Epithelial cell of esophagus (primary cell): ENCODE measurements at regions not wholly inside any gene's neighbourhood (a gene's known extent, or its start where the extent isn't known, plus 50 kb on each side); places are given as distances from the start of the nearest gene placed in this dataset.
"Not testable (repeated sequence)": the region's sequence is repeated elsewhere in the genome, so short reads cannot be mapped to it uniquely, and the experiment has no call there.

Source experiments
- DNase-seq: peaks from one replicate; pipeline ENCODE4 v3.0.0; 2010; ENCODE audit warnings: low read depth
- H3K4me3 ChIP-seq: 2 replicates; pipeline ENCODE4 v1.5.1; 2011; ENCODE audit warnings: mild to moderate bottlenecking, low read length, control low read depth
- CTCF ChIP-seq: IDR thresholded peaks from 2 replicates; pipeline ENCODE4 v1.5.1; 2011; ENCODE audit warnings: low read depth, mild to moderate bottlenecking, low read length, control low read depth, inconsistent platforms; ENCODE audit not compliant: insufficient read depth; ENCODE audit errors: missing control alignments

- TF ChIP-seq CTCF = no peak
- no peak overlapping the region for H3K4me3 ChIP-seq
- DNase-seq = no peak
Measured at GRCh38 chr18:38502539-38502938, 936.9 kb upstream of the CELF4 start.

GRCh38 chr18:38497266-38497665, 931.7 kb upstream of the CELF4 start:
- no peak for TF ChIP-seq CTCF
- no peak overlapping the region for H3K4me3 ChIP-seq
- peak; percentile 27 for DNase-seq

- no peak for TF ChIP-seq CTCF
- no peak for DNase-seq
- H3K4me3 ChIP-seq = no peak overlapping the region
Measured at GRCh38 chr18:38496222-38496793, 930.7 kb upstream of the CELF4 start.

GRCh38 chr18:38494065-38494464, 928.5 kb upstream of the CELF4 start:
- peak; percentile 29 for DNase-seq
- TF ChIP-seq CTCF = no peak
- no peak overlapping the region for H3K4me3 ChIP-seq

- DNase-seq = no peak
- TF ChIP-seq CTCF = no peak
- H3K4me3 ChIP-seq = no peak overlapping the region
Measured at GRCh38 chr18:38491195-38491594, 925.6 kb upstream of the CELF4 start.

GRCh38 chr18:38489721-38490120, 924.1 kb upstream of the CELF4 start:
- DNase-seq, H3K4me3 ChIP-seq: not testable (repeated sequence)

GRCh38 chr18:38487521-38487920, 921.9 kb upstream of the CELF4 start:
- no peak for DNase-seq
- no peak overlapping the region for H3K4me3 ChIP-seq
- TF ChIP-seq CTCF = no peak
